B cell (primary cell): ENCODE measurements at regions not wholly inside any gene's neighbourhood (a gene's known extent, or its start where the extent isn't known, plus 50 kb on each side); places are given as distances from the start of the nearest gene placed in this dataset.

Experiments used
- ATAC-seq: fragments of 200-7000 bp; cut with Tn5 transposase; one replicate; pipeline ENCODE4 v1.10.0; 2021; ENCODE audit warnings: low read depth, mild to moderate bottlenecking, moderate number of reproducible peaks, moderate library complexity
- CTCF ChIA-PET: fragments of 350-600 bp; sonication (Branson Sonifier 250); formaldehyde crosslinking; loops from one replicate; lab custom pipeline; 2021; ENCODE audit warnings: antibody characterized with exemption, inconsistent platforms; lab: Charles Lee
- POLR2A ChIA-PET: fragments of 350-600 bp; sonication (Branson Sonifier 250); formaldehyde crosslinking; loops from one replicate; lab custom pipeline; 2021; ENCODE audit warnings: antibody characterized with exemption; lab: Charles Lee
- DNase-seq: peaks from one replicate; pipeline ENCODE4 v3.0.0; 2013
- H2AFZ ChIP-seq: 2 replicates; pipeline ENCODE4 v1.6.1; 2012; ENCODE audit warnings: mild to moderate bottlenecking, low read depth, low read length; ENCODE audit not compliant: insufficient read depth, poor library complexity, severe bottlenecking
- H3K27ac ChIP-seq, 2 donors: 1 replicate in 1 of 2; 2 replicates in 1 of 2; pipeline ENCODE4 v1.5.1; 2012 to 2013; ENCODE audit warnings: low read length in 2 of 2, mild to moderate bottlenecking in 2 of 2, moderate library complexity in 1 of 2
- H3K27me3 ChIP-seq, 4 experiments: fragments of 200-600 bp in 1 of 4; sonication (generic) in 1 of 4; replicated peaks in 1 of 4; 1 replicate in 2 of 4; 2 replicates in 2 of 4; pipeline versions ENCODE4 v1.6.1 to v1.7.0; 2013 to 2016; ENCODE audit warnings: low read length in 3 of 4, mild to moderate bottlenecking in 2 of 4, mixed read lengths in 1 of 4, moderate library complexity in 1 of 4; ENCODE audit not compliant: insufficient read depth in 4 of 4, control insufficient read depth in 3 of 4; ENCODE audit errors: control extremely low read depth in 1 of 4
- H3K36me3 ChIP-seq, 2 experiments: replicated peaks in 1 of 2; 1 replicate in 1 of 2; 2 replicates in 1 of 2; pipeline versions ENCODE4 v1.6.1 to v1.7.1; 2013; ENCODE audit warnings: low read length in 1 of 2; ENCODE audit not compliant: insufficient read depth in 2 of 2, control insufficient read depth in 1 of 2; ENCODE audit errors: control extremely low read depth in 1 of 2, extremely low read depth in 1 of 2
- H3K4me1 ChIP-seq, 2 donors: fragments of 200-600 bp in 1 of 2; sonication (generic) in 1 of 2; 1 replicate in 1 of 2; 2 replicates in 1 of 2; pipeline versions ENCODE4 v1.5.1 to v1.6.1; 2013 to 2017; ENCODE audit warnings: low read length in 2 of 2; ENCODE audit not compliant: control insufficient read depth in 2 of 2, insufficient read depth in 2 of 2
- H3K4me2 ChIP-seq: replicated peaks from 2 replicates; pipeline ENCODE3; 2012; ENCODE audit warnings: mild to moderate bottlenecking, low read depth, low read length; ENCODE audit not compliant: poor library complexity, severe bottlenecking
- H3K4me3 ChIP-seq, 5 experiments: fragments of 200-600 bp in 1 of 5; sonication (generic) in 1 of 5; 1 replicate in 3 of 5; 2 replicates in 2 of 5; pipeline versions ENCODE4 v1.5.1 to v1.7.0; 2011 to 2016; ENCODE audit warnings: low read length in 4 of 5, mild to moderate bottlenecking in 4 of 5, low read depth in 2 of 5, control low read depth in 1 of 5, moderate library complexity in 1 of 5; ENCODE audit not compliant: insufficient read depth in 1 of 5; ENCODE audit errors: control extremely low read depth in 1 of 5, extremely low read depth in 1 of 5
- H3K79me2 ChIP-seq: fragments of 200-600 bp; sonication (generic); one replicate; pipeline ENCODE4 v1.6.0; 2016; ENCODE audit warnings: low read length; ENCODE audit not compliant: control insufficient read depth, insufficient read depth
- H3K9ac ChIP-seq: fragments of 200-600 bp; sonication (generic); 2 replicates; pipeline ENCODE4 v1.6.1; 2017; ENCODE audit warnings: mild to moderate bottlenecking, low read length, moderate library complexity
- H3K9me3 ChIP-seq, 3 donors: one replicate each; pipeline versions ENCODE4 v1.6.1 to v1.7.1; 2013; ENCODE audit warnings: low read length in 2 of 3; ENCODE audit not compliant: control insufficient read depth in 2 of 3, insufficient read depth in 1 of 3; ENCODE audit errors: control extremely low read depth in 1 of 3
- H4K20me1 ChIP-seq: 2 replicates; pipeline ENCODE4 v1.6.0; 2012; ENCODE audit warnings: mild to moderate bottlenecking, low read length; ENCODE audit not compliant: insufficient read depth, control insufficient read depth, poor library complexity, severe bottlenecking
- H3K27ac Mint-ChIP-seq: one replicate; pipeline ENCODE4 v1.8.0; 2021; ENCODE audit warnings: mixed read lengths
- H3K27me3 Mint-ChIP-seq: one replicate; pipeline ENCODE4 v1.8.0; 2021; ENCODE audit warnings: mixed read lengths
- H3K4me1 Mint-ChIP-seq: one replicate; pipeline ENCODE4 v1.8.0; 2021; ENCODE audit warnings: mixed read lengths
- H3K4me3 Mint-ChIP-seq: one replicate; pipeline ENCODE4 v1.8.0; 2021; ENCODE audit warnings: mixed read lengths
- H3K9me3 Mint-ChIP-seq: one replicate; pipeline ENCODE4 v1.8.0; 2022; ENCODE audit warnings: mixed read lengths; ENCODE audit not compliant: insufficient read depth
- EZH2 ChIP-seq: IDR thresholded peaks from 2 replicates; pipeline ENCODE4 v1.6.1; 2012; ENCODE audit warnings: borderline replicate concordance, low read depth, mild to moderate bottlenecking, moderate library complexity, low read length; ENCODE audit not compliant: insufficient read depth, poor library complexity, severe bottlenecking
- WGBS: methylation state at CpG from one replicate; pipeline ENCODE4 v1.1.5; 2013; ENCODE audit warnings: missing lambda C conversion rate; ENCODE audit not compliant: insufficient coverage; 5-methylcytosine and 5-hydroxymethylcytosine counted together
- intact Hi-C: fragments of 100-400 bp; cut with micrococcal nuclease; formaldehyde crosslinking; loops from one replicate; pipeline ENCODE4 v1.10.0; 2022
- TF ChIP-seq, protein P1 (sequence below): fragments of 200-600 bp; IDR thresholded peaks from one replicate; pipeline ENCODE4 v1.8.0; 2022; ENCODE audit warnings: antibody characterized with exemption, mild to moderate bottlenecking

DNA sequence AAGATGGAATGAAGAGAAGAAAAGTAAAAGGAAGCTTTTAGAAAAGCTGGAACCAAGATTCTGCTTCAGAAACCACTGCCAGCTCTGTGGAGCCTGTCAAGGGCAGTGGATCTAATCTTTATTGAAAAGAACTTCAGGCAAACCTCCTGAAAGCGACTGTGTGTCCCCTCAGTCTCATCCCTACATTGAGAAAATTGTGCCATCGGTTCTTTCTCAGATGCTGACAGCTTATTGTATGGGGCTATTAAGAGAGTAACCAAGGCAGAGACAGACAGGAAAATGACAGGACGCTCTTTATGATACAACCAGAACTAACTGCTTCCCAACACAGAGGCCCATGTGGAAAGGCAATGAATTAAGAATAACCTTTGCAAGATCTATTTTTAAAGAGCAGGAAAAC lies 763.2 kb upstream of the CHAC2 start:
- no peak for ATAC-seq
- H3K9me3 Mint-ChIP-seq, result no peaks in the 10 kb centered on the region
- H3K27me3 ChIP-seq, result no peaks in the 10 kb centered on the region
- WGBS, result 83% methylated on average over 2 of the region's 3 CpGs
- DNase-seq, result no peak
- ChIA-PET CTCF (no interaction called here), POLR2A (no interaction called here)
- no peaks in the 10 kb centered on the region for H3K9me3 ChIP-seq
- no peak overlapping the region for H3K27ac ChIP-seq
- H3K4me1 Mint-ChIP-seq, result no peaks in the 10 kb centered on the region
- TF ChIP-seq, protein P1, sequence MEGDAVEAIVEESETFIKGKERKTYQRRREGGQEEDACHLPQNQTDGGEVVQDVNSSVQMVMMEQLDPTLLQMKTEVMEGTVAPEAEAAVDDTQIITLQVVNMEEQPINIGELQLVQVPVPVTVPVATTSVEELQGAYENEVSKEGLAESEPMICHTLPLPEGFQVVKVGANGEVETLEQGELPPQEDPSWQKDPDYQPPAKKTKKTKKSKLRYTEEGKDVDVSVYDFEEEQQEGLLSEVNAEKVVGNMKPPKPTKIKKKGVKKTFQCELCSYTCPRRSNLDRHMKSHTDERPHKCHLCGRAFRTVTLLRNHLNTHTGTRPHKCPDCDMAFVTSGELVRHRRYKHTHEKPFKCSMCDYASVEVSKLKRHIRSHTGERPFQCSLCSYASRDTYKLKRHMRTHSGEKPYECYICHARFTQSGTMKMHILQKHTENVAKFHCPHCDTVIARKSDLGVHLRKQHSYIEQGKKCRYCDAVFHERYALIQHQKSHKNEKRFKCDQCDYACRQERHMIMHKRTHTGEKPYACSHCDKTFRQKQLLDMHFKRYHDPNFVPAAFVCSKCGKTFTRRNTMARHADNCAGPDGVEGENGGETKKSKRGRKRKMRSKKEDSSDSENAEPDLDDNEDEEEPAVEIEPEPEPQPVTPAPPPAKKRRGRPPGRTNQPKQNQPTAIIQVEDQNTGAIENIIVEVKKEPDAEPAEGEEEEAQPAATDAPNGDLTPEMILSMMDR, result no peak
- no peak for TF ChIP-seq EZH2
- no peaks in the 10 kb centered on the region for H4K20me1 ChIP-seq
- H3K27ac Mint-ChIP-seq, result no peak overlapping the region
- no peaks in the 10 kb centered on the region for H3K79me2 ChIP-seq
- no peak overlapping the region for H3K4me3 ChIP-seq
- no peaks in the 10 kb centered on the region for H3K27me3 Mint-ChIP-seq
- no peak overlapping the region for H3K4me3 Mint-ChIP-seq
- no peak overlapping the region for H3K4me2 ChIP-seq
- H3K36me3 ChIP-seq, result no peaks in the 10 kb centered on the region
- no peak overlapping the region for H2AFZ ChIP-seq
- H3K4me1 ChIP-seq, result no peaks in the 10 kb centered on the region
- intact Hi-C loops, result no loop called here
- H3K9ac ChIP-seq, result no peak overlapping the region

DNA sequence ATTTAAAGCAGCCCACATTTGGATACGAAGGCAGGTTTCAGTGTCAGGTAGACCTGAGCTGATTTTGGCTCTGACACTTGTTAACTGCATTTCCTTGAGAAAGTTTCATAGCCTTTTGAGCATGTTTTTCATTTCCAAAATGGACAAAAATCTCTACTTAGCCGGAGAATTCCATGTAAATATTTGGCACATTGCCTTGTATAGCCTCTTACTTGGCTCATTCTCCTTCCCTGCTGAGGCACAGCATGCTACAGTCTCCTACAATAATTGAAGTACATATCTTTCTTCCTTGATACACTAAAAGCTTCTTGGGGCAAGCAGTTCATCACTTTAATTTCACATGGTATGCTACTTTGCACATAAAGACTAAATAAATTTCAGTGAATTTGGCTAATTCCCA lies 772.2 kb upstream of the CHAC2 start:
- no peak for ATAC-seq
- TF ChIP-seq EZH2, result no peak
- TF ChIP-seq, protein P1, result no peak
- Histone ChIP-seq H3K36me3 (no peaks in the 10 kb centered on the region), H4K20me1 (no peaks in the 10 kb centered on the region), H3K9ac (no peak overlapping the region), H3K4me1 (no peaks in the 10 kb centered on the region), H3K27ac (no peak overlapping the region), H3K4me3 (no peak overlapping the region), H3K4me2 (no peak overlapping the region), H3K27me3 (no peaks in the 10 kb centered on the region), H3K9me3 (no peaks in the 10 kb centered on the region), H3K79me2 (no peaks in the 10 kb centered on the region), H2AFZ (no peak overlapping the region)
- no peak for DNase-seq
- Mint-ChIP-seq H3K9me3 (peaks cover 4% of the 10 kb centered on the region), H3K27me3 (no peaks in the 10 kb centered on the region), H3K27ac (no peak overlapping the region), H3K4me1 (no peaks in the 10 kb centered on the region), H3K4me3 (no peak overlapping the region)
- 100% methylated on average over 1 of the region's 2 CpGs for WGBS
- ChIA-PET POLR2A (no interaction called here), CTCF (no interaction called here)
- intact Hi-C loops, result no loop called here
